BE2C (cell line): ENCODE measurements at regions not wholly inside any gene's neighbourhood (a gene's known extent, or its start where the extent isn't known, plus 50 kb on each side); places are given as distances from the start of the nearest gene placed in this dataset.

ENCODE experiments used
- DNase-seq: peaks from one replicate; pipeline ENCODE4 v3.0.0-alpha.2; 2020
- H3K27me3 ChIP-seq: fragments of 250-450 bp; sonication (Bioruptor Pico); 2 replicates; pipeline ENCODE4 v1.5.1; 2020; ENCODE audit warnings: mild to moderate bottlenecking
- H3K36me3 ChIP-seq: fragments of 250-450 bp; sonication (Bioruptor Pico); 2 replicates; pipeline ENCODE4 v1.5.1; 2020; ENCODE audit warnings: mild to moderate bottlenecking
- H3K4me1 ChIP-seq: fragments of 250-450 bp; sonication (Bioruptor Pico); 2 replicates; pipeline ENCODE4 v1.5.1; 2020
- H3K4me3 ChIP-seq: 2 replicates; pipeline ENCODE4 v1.5.1; 2011; ENCODE audit warnings: low read depth, low read length
- H3K9me3 ChIP-seq: fragments of 250-450 bp; sonication (Bioruptor Pico); 2 replicates; pipeline ENCODE4 v1.5.1; 2020
- TF ChIP-seq, protein P1 (sequence below): IDR thresholded peaks from 2 replicates; pipeline ENCODE4 v1.5.1; 2012; ENCODE audit warnings: mild to moderate bottlenecking, low read depth, low read length

DNA sequence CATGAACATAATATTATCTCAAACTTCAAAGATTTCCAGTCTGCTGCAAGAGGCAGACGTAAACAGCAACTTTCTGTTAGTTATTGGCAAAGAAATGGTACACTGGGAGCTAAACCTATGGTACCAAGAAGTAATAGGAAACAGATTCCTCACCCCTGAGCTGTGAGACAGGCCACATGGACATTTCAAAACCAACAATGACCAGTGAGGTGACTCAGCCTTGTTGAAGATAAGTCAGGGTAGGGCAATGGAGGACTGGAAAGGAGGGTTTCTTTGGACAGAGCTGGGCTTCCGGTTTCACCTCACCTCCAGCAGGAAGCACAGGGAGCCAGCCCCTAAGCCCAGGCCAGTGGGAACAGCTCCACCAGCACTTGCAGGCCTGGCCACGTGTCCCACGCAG lies 1320.5 kb downstream of the AACS start:
- DNase-seq: no peak
- no peaks in the 10 kb centered on the region for H3K27me3 ChIP-seq
- TF ChIP-seq, protein P1, sequence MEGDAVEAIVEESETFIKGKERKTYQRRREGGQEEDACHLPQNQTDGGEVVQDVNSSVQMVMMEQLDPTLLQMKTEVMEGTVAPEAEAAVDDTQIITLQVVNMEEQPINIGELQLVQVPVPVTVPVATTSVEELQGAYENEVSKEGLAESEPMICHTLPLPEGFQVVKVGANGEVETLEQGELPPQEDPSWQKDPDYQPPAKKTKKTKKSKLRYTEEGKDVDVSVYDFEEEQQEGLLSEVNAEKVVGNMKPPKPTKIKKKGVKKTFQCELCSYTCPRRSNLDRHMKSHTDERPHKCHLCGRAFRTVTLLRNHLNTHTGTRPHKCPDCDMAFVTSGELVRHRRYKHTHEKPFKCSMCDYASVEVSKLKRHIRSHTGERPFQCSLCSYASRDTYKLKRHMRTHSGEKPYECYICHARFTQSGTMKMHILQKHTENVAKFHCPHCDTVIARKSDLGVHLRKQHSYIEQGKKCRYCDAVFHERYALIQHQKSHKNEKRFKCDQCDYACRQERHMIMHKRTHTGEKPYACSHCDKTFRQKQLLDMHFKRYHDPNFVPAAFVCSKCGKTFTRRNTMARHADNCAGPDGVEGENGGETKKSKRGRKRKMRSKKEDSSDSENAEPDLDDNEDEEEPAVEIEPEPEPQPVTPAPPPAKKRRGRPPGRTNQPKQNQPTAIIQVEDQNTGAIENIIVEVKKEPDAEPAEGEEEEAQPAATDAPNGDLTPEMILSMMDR: no peak

DNA sequence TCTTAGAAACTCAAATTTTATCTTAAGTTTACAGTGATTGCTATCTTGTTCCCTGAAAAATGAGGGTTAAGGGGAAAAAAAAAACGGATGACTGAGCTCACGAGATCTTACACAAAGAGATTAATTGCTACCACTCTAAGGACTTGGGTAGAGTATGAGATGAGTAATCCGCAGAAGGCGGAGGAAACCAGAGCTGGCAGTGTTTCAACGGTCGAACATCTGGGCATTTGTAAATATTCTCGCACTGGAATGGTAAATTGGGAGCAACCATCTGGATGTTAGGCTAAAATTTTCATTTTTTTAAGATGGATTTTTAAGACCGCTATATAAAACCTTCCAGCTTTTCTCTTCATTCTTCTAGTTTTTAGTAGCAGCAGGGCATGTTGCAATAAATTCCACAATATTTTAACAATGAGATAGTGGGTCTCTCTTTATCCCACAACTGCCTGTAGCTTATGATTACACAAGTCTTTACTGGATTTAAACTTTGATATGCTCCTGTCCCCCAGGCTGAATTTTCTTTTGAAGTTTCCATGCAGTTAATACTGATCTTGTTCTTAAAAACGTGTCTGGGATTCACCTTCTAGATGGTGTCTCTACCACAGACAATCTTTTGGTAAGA lies 1324.1 kb downstream of the AACS start:
- Histone ChIP-seq H3K4me1 (no peaks in the 10 kb centered on the region), H3K9me3 (no peaks in the 10 kb centered on the region), H3K36me3 (no peaks in the 10 kb centered on the region), H3K4me3 (no peak overlapping the region), H3K27me3 (no peaks in the 10 kb centered on the region)
- TF ChIP-seq, protein P1: no peak
- DNase-seq: no peak

More for the DNA sequence above, 1320.5 kb downstream of the AACS start:
- Histone ChIP-seq H3K4me1 (no peaks in the 10 kb centered on the region), H3K9me3 (no peaks in the 10 kb centered on the region), H3K4me3 (no peak overlapping the region), H3K36me3 (no peaks in the 10 kb centered on the region)

DNA sequence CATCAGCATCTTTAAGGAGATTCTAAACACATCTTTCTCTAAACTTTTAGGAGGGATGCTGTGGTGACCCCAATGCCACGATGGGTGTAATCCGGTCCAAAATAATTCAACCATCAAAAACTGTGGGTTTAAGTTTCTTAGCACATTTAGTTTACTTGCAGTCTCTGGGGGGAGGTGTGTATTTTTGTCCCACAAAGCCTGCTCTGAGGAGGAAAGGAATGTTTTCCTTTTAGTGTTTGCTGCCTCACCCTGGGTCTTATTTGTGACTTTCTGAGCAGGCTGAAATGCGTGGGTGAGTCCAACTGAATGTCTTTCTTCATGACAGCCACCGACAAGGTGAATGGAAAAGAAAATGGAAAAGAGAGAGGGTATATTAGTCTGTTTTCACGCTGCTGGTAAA lies 1324.7 kb downstream of the AACS start:
- H3K4me3 ChIP-seq: no peak overlapping the region
- TF ChIP-seq, protein P1: no peak
- no peak for DNase-seq
- H3K9me3 ChIP-seq: no peaks in the 10 kb centered on the region
- H3K27me3 ChIP-seq: no peaks in the 10 kb centered on the region
- H3K36me3 ChIP-seq: no peaks in the 10 kb centered on the region
- no peaks in the 10 kb centered on the region for H3K4me1 ChIP-seq

DNA sequence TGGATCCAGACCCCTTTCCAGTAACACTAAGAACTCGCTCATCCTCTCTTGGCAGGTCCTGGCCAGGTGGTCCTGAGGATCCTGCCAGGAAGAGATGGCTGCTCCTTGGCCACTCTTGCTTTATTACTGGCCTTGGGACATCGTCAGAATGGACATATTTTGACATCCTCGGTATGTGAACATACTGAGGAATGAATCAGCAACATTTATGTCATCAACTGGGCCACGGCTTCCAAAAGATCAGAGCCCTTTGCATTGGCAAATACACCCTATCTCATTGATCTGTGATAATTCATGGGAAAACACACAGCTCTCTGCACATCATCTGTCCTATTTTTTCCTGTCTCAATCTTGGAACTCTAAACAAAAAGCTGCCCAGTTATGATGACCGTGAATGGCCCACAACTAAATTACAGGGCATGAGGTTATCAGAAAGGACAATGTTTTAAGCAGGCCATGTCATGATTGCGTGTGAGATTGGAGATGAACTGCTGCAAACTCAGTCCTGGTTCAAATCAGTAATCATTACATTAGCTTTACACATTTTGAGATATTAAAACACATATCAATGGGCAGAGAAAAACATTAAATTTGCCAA lies 1325.8 kb downstream of the AACS start:
- no peak overlapping the region for H3K4me3 ChIP-seq
- no peaks in the 10 kb centered on the region for H3K9me3 ChIP-seq
- no peaks in the 10 kb centered on the region for H3K27me3 ChIP-seq
- H3K4me1 ChIP-seq: no peaks in the 10 kb centered on the region
- TF ChIP-seq, protein P1: no peak
- DNase-seq: no peak
- H3K36me3 ChIP-seq: no peaks in the 10 kb centered on the region

DNA sequence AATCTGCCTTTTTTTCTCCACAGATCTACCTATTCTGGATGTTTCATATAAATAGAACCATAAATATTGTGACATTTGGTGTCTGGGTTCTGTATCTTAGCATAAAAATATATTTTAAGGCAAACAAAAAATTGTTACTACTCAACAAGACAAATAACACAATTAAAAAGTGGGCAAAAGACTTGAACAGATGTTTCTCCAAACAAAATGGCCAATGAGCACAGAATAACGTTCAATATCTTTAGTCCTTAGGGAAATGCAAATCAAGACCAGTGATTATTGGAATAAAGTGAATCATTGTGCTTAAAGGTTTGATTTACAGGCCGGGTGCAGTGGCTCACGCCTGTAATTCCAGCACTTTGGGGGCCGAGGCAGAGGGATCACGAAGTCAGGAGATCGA lies 1331.3 kb downstream of the AACS start:
- Histone ChIP-seq H3K9me3 (no peaks in the 10 kb centered on the region; the same call in 1 of the 2 replicates), H3K4me1 (no peaks in the 10 kb centered on the region), H3K36me3 (no peaks in the 10 kb centered on the region), H3K4me3 (no peak overlapping the region), H3K27me3 (no peaks in the 10 kb centered on the region)
- TF ChIP-seq, protein P1: no peak
- DNase-seq: no peak

DNA sequence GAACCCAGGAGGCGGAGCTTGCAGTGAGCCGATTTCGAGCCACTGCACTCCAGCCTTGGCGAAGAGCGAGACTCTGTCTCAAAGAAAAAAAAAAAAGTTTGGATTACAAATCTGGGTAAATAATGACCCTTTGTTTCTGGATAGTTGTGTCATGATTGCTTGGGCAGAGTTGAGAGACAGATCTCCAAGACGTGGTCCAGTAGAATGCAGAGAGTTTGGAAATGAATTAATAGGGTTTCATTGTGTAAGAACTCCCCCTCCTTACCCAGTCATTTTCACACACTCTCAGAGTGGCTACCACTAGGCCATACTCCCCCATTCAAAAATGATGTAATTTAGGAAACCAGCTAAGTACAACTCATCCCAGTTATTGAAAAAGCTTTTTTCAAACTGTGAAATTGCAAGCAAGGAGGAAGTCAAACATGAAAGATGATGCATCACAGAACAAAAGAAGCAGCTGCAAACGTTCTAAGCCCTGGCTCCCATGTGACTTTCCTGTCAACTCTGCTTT lies 1331.9 kb downstream of the AACS start:
- H3K4me3 ChIP-seq: no peak overlapping the region
- H3K36me3 ChIP-seq: no peaks in the 10 kb centered on the region
- DNase-seq: no peak
- no peaks in the 10 kb centered on the region for H3K27me3 ChIP-seq
- TF ChIP-seq, protein P1: no peak
- H3K9me3 ChIP-seq: no peaks in the 10 kb centered on the region; the same call in 1 of the 2 replicates
- H3K4me1 ChIP-seq: no peaks in the 10 kb centered on the region
